ENCODE measurements at regions not wholly inside any gene's neighbourhood (a gene's known extent, or its start where the extent isn't known, plus 50 kb on each side); places are given as distances from the start of the nearest gene placed in this dataset.

GRCh38 chr7:85384392-85384791 is 197.5 kb upstream of the SEMA3D start:
- DNase-seq (ENCODE audit: low read depth, low spot score) = no peak
- H3K4me1 ChIP-seq (ENCODE audit: insufficient read depth, insufficient read length) = no peaks in the 10 kb centered on the region

DNA sequence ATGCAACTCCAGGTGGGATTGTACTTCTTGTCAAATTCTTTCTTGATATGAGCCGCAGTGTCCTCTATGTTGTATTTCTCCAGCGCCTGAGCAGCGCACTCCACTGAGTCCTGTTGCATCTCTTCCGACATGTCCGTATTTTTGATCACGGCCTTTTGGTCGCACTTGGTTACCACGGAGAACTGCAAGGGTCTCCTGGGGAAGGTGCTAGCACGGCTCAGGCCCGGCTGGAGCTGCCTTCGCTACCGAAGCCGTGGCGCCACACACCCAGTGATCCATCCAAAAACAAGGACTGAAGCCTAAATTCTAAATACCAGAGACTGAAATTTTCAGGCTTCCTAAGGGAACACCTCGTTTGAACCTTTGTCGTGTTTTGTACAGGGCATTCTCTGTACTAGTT is 194.4 kb upstream of the SEMA3D start:
- Histone ChIP-seq H3K9me3 (ENCODE audit: insufficient read depth, low read length) (no peaks in the 10 kb centered on the region), H3K27me3 (ENCODE audit: insufficient read depth, insufficient read length) (no peaks in the 10 kb centered on the region), H3K4me3 (ENCODE audit: insufficient read length, low read depth) (no peak overlapping the region), H3K9ac (ENCODE audit: insufficient read length, low read depth) (no peak overlapping the region), H3K36me3 (ENCODE audit: insufficient read depth, insufficient read length, low read length) (no peaks in the 10 kb centered on the region), H3K4me1 (ENCODE audit: insufficient read depth, insufficient read length) (no peaks in the 10 kb centered on the region)
- no peak for DNase-seq (ENCODE audit: low read depth, low spot score)
- TF ChIP-seq ZNF274 (IDR thresholded peaks at IDR 0.05; ENCODE audit: low read depth, low read length) = no peak
- no peak for TF ChIP-seq SUZ12 (IDR thresholded peaks at IDR 0.05; ENCODE audit: extremely low read depth, insufficient read depth, insufficient read length)
- TF ChIP-seq YY1 (IDR thresholded peaks at IDR 0.05; ENCODE audit: insufficient read depth, insufficient read length) = no peak

More at GRCh38 chr7:85384392-85384791, 197.5 kb upstream of the SEMA3D start:
- Histone ChIP-seq H3K9me3 (ENCODE audit: insufficient read depth, low read length) (no peaks in the 10 kb centered on the region), H3K4me3 (ENCODE audit: insufficient read length, low read depth) (no peak overlapping the region), H3K27me3 (ENCODE audit: insufficient read depth, insufficient read length) (no peaks in the 10 kb centered on the region), H3K36me3 (ENCODE audit: insufficient read depth, insufficient read length, low read length) (no peaks in the 10 kb centered on the region), H3K9ac (ENCODE audit: insufficient read length, low read depth) (no peak overlapping the region)
- TF ChIP-seq YY1 (IDR thresholded peaks at IDR 0.05; ENCODE audit: insufficient read depth, insufficient read length) = no peak

DNA sequence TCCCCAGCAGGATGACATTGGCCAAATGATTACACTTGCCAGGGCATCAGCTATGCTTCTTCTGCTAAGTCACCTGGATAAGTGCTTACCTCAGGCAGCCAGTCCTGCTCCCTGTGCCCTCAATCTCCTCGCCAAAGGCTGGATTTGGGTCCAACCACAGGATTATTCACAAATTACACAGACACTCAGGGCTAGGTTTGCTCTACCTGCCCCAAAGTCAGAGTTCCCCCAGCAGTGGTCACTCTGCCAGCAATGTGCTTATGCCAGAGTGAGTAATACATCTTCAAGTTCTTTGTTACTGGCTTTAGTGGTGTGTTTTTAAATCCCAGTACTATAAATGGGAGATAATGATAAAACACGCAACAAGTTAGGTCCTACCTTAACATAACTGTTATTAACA is 189.7 kb upstream of the SEMA3D start:
- no peak for TF ChIP-seq ZNF274 (IDR thresholded peaks at IDR 0.05; ENCODE audit: low read depth, low read length)
- no peak for TF ChIP-seq YY1 (IDR thresholded peaks at IDR 0.05; ENCODE audit: insufficient read depth, insufficient read length)
- TF ChIP-seq SUZ12 (IDR thresholded peaks at IDR 0.05; ENCODE audit: extremely low read depth, insufficient read depth, insufficient read length) = no peak
- no peaks in the 10 kb centered on the region for H3K4me1 ChIP-seq (ENCODE audit: insufficient read depth, insufficient read length)
- no peak overlapping the region for H3K4me3 ChIP-seq (ENCODE audit: insufficient read length, low read depth)
- H3K9me3 ChIP-seq (ENCODE audit: insufficient read depth, low read length) = no peaks in the 10 kb centered on the region
- H3K27me3 ChIP-seq (ENCODE audit: insufficient read depth, insufficient read length) = no peaks in the 10 kb centered on the region
- no peak overlapping the region for H3K9ac ChIP-seq (ENCODE audit: insufficient read length, low read depth)
- H3K36me3 ChIP-seq (ENCODE audit: insufficient read depth, insufficient read length, low read length) = no peaks in the 10 kb centered on the region
- no peak for DNase-seq (ENCODE audit: low read depth, low spot score)

GRCh38 chr7:85356916-85357315 is 170.1 kb upstream of the SEMA3D start:
- peaks cover 5% of the 10 kb centered on the region; the same call in 1 of the 2 replicates for H3K9me3 ChIP-seq (ENCODE audit: insufficient read depth, low read length)
- no peak for DNase-seq (ENCODE audit: low read depth, low spot score)
- H3K4me1 ChIP-seq (ENCODE audit: insufficient read depth, insufficient read length) = no peaks in the 10 kb centered on the region
- H3K36me3 ChIP-seq (ENCODE audit: insufficient read depth, insufficient read length, low read length) = no peaks in the 10 kb centered on the region
- no peaks in the 10 kb centered on the region for H3K27me3 ChIP-seq (ENCODE audit: insufficient read depth, insufficient read length)
- no peak overlapping the region for H3K4me3 ChIP-seq (ENCODE audit: insufficient read length, low read depth)
- TF ChIP-seq ZNF274 (IDR thresholded peaks at IDR 0.05; ENCODE audit: low read depth, low read length) (no peak), YY1 (IDR thresholded peaks at IDR 0.05; ENCODE audit: insufficient read depth, insufficient read length) (no peak)
- no peak overlapping the region for H3K9ac ChIP-seq (ENCODE audit: insufficient read length, low read depth)

- no peaks in the 10 kb centered on the region for H3K9me3 ChIP-seq (ENCODE audit: insufficient read depth, low read length)
- no peak overlapping the region for H3K4me3 ChIP-seq (ENCODE audit: insufficient read length, low read depth)
- DNase-seq (ENCODE audit: low read depth, low spot score) = no peak
- no peaks in the 10 kb centered on the region for H3K4me1 ChIP-seq (ENCODE audit: insufficient read depth, insufficient read length)
- no peak overlapping the region for H3K9ac ChIP-seq (ENCODE audit: insufficient read length, low read depth)
- no peaks in the 10 kb centered on the region for H3K27me3 ChIP-seq (ENCODE audit: insufficient read depth, insufficient read length)
- TF ChIP-seq SUZ12 (IDR thresholded peaks at IDR 0.05; ENCODE audit: extremely low read depth, insufficient read depth, insufficient read length) (no peak), ZNF274 (IDR thresholded peaks at IDR 0.05; ENCODE audit: low read depth, low read length) (no peak), YY1 (IDR thresholded peaks at IDR 0.05; ENCODE audit: insufficient read depth, insufficient read length) (no peak)
- H3K36me3 ChIP-seq (ENCODE audit: insufficient read depth, insufficient read length, low read length) = no peaks in the 10 kb centered on the region
Observed at GRCh38 chr7:85343484-85343883, 156.6 kb upstream of the SEMA3D start.

DNA sequence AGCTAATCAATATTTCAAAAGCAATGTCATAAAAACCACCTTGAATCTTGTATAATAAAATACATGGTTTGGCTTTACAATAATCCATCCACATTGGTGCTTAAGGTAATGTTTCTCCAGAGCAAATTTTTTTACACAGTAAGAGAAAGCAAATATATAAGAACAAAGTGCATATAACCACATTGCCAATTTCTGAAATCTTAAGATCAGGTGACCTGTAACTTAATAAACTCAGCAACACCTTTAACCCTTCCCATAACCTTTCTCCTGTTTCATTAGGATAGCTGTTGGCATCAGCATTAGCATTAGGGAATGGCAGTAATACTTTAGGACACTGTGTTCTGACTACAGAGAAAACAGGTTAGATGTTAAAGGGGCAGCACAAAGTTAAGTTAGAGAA is 155.9 kb upstream of the SEMA3D start:
- no peaks in the 10 kb centered on the region for H3K9me3 ChIP-seq (ENCODE audit: insufficient read depth, low read length)
- no peak for DNase-seq (ENCODE audit: low read depth, low spot score)
- TF ChIP-seq SUZ12 (IDR thresholded peaks at IDR 0.05; ENCODE audit: extremely low read depth, insufficient read depth, insufficient read length) (no peak), ZNF274 (IDR thresholded peaks at IDR 0.05; ENCODE audit: low read depth, low read length) (no peak), YY1 (IDR thresholded peaks at IDR 0.05; ENCODE audit: insufficient read depth, insufficient read length) (no peak)
- no peak overlapping the region for H3K4me3 ChIP-seq (ENCODE audit: insufficient read length, low read depth)
- H3K9ac ChIP-seq (ENCODE audit: insufficient read length, low read depth) = no peak overlapping the region
- no peaks in the 10 kb centered on the region for H3K27me3 ChIP-seq (ENCODE audit: insufficient read depth, insufficient read length)
- H3K4me1 ChIP-seq (ENCODE audit: insufficient read depth, insufficient read length) = no peaks in the 10 kb centered on the region
- no peaks in the 10 kb centered on the region for H3K36me3 ChIP-seq (ENCODE audit: insufficient read depth, insufficient read length, low read length)

DNA sequence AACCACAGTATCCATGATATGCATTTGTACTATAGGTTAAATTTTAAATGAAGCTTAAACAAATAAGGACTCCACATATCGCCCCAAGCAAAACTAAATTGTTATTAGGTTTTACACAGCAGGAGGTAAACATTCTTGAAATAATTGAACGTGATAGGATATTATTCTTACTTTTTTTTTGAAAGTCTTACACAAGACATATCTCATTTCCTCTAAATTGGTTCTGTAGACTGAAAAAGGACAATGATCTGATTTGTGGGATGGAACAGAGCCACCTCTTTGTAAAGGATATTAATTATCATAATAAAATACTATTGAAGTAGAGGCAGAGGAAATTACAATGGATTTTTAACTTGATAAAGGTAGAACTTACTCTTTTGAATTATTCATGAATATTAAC is 155.1 kb upstream of the SEMA3D start:
- DNase-seq (ENCODE audit: low read depth, low spot score) = no peak
- no peaks in the 10 kb centered on the region for H3K9me3 ChIP-seq (ENCODE audit: insufficient read depth, low read length)
- TF ChIP-seq ZNF274 (IDR thresholded peaks at IDR 0.05; ENCODE audit: low read depth, low read length) (no peak), SUZ12 (IDR thresholded peaks at IDR 0.05; ENCODE audit: extremely low read depth, insufficient read depth, insufficient read length) (no peak), YY1 (IDR thresholded peaks at IDR 0.05; ENCODE audit: insufficient read depth, insufficient read length) (no peak)
- H3K9ac ChIP-seq (ENCODE audit: insufficient read length, low read depth) = no peak overlapping the region
- no peaks in the 10 kb centered on the region for H3K4me1 ChIP-seq (ENCODE audit: insufficient read depth, insufficient read length)
- no peaks in the 10 kb centered on the region for H3K36me3 ChIP-seq (ENCODE audit: insufficient read depth, insufficient read length, low read length)
- no peaks in the 10 kb centered on the region for H3K27me3 ChIP-seq (ENCODE audit: insufficient read depth, insufficient read length)
- no peak overlapping the region for H3K4me3 ChIP-seq (ENCODE audit: insufficient read length, low read depth)

- H3K9me3 ChIP-seq (ENCODE audit: insufficient read depth, low read length) = no peaks in the 10 kb centered on the region
- TF ChIP-seq ZNF274 (IDR thresholded peaks at IDR 0.05; ENCODE audit: low read depth, low read length) = no peak
- no peak for TF ChIP-seq YY1 (IDR thresholded peaks at IDR 0.05; ENCODE audit: insufficient read depth, insufficient read length)
- no peak for TF ChIP-seq SUZ12 (IDR thresholded peaks at IDR 0.05; ENCODE audit: extremely low read depth, insufficient read depth, insufficient read length)
- no peak overlapping the region for H3K9ac ChIP-seq (ENCODE audit: insufficient read length, low read depth)
Observed at GRCh38 chr7:85341121-85341520, 154.3 kb upstream of the SEMA3D start.

More at GRCh38 chr7:85341121-85341520, 154.3 kb upstream of the SEMA3D start:
- Histone ChIP-seq H3K4me1 (ENCODE audit: insufficient read depth, insufficient read length) (no peaks in the 10 kb centered on the region), H3K4me3 (ENCODE audit: insufficient read length, low read depth) (no peak overlapping the region), H3K27me3 (ENCODE audit: insufficient read depth, insufficient read length) (no peaks in the 10 kb centered on the region), H3K36me3 (ENCODE audit: insufficient read depth, insufficient read length, low read length) (no peaks in the 10 kb centered on the region)
- no peak for DNase-seq (ENCODE audit: low read depth, low spot score)
